ENCODE measurements at regions not wholly inside any gene's neighbourhood (a gene's known extent, or its start where the extent isn't known, plus 50 kb on each side); places are given as distances from the start of the nearest gene placed in this dataset.

- Histone ChIP-seq H3K79me2 (ENCODE audit: insufficient read depth, low read depth, low read length) (no peaks in the 10 kb centered on the region), H3K27ac (ENCODE audit: low read depth, low read length, poor library complexity, severe bottlenecking) (no peak overlapping the region), H4K20me1 (ENCODE audit: insufficient read depth, low read length) (no peaks in the 10 kb centered on the region), H3K9me2 (ENCODE audit: insufficient read depth, low read length) (no peaks in the 10 kb centered on the region), H2AFZ (ENCODE audit: low read length) (no peak overlapping the region), H3K4me3 (ENCODE audit: low read depth, low read length, poor library complexity, severe bottlenecking) (no peak overlapping the region), H3K9me3 (ENCODE audit: low read length) (no peaks in the 10 kb centered on the region; the same call in 1 of the 2 replicates), H3K36me3 (ENCODE audit: insufficient read depth, low read length) (no peaks in the 10 kb centered on the region), H3K4me2 (ENCODE audit: low read length) (no peak overlapping the region), H3K4me1 (ENCODE audit: insufficient read depth, low read length, poor library complexity, severe bottlenecking) (peaks cover 31% of the 10 kb centered on the region)
- DNase-seq (ENCODE audit: low spot score), result no peak
- ChIA-PET CTCF (ENCODE audit: unreplicated experiment) (no interaction called here), POLR2A (no interaction called here)
- BruUV-seq (replicated peaks), result no TSS peak
- intact Hi-C loops (cut with micrococcal nuclease; ENCODE audit: unreplicated experiment), result no loop called here
- no peak for TF ChIP-seq EZH2phosphoT487 (IDR thresholded peaks at IDR 0.05; ENCODE audit: borderline replicate concordance, low read depth, low read length)
- no peak for TF ChIP-seq CTCF (conservative IDR thresholded peaks at IDR 0.05; ENCODE audit: low read length)
These were observed 60.8 kb upstream of the CLDN14 start for GRCh38 chr21:36540700-36541099.

DNA sequence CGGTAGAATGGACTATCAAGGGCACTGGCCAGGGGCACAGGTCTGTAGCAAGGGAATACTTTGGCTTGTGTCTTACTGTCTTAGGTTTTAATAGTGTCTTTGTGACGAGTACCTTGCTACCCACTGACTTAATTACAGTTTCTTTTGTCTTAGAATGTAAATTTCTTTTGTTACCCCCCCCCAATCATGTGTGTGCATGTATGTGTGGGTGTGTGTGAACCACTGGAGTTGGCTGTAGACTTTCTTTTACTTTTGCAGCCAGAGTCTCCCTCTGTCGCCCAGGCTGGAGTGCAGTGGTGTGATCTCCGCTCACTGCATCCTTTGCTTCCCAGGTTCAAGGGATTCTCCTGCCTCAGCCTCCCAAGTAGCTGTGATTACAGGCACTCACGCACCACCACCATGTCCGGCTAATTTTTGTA, 61.8 kb upstream of the CLDN14 start:
- TF ChIP-seq CTCF (conservative IDR thresholded peaks at IDR 0.05; ENCODE audit: low read length), result no peak
- no peak for TF ChIP-seq EZH2phosphoT487 (IDR thresholded peaks at IDR 0.05; ENCODE audit: borderline replicate concordance, low read depth, low read length)
- no peak overlapping the region for H2AFZ ChIP-seq (ENCODE audit: low read length)
- no peak overlapping the region for H3K4me3 ChIP-seq (ENCODE audit: low read depth, low read length, poor library complexity, severe bottlenecking)
- no peaks in the 10 kb centered on the region for H3K9me2 ChIP-seq (ENCODE audit: insufficient read depth, low read length)
- peaks cover 25% of the 10 kb centered on the region for H3K4me1 ChIP-seq (ENCODE audit: insufficient read depth, low read length, poor library complexity, severe bottlenecking)
- no peaks in the 10 kb centered on the region for H4K20me1 ChIP-seq (ENCODE audit: insufficient read depth, low read length)
- H3K9me3 ChIP-seq (ENCODE audit: low read length), result no peaks in the 10 kb centered on the region; the same call in 1 of the 2 replicates
- ChIA-PET CTCF (ENCODE audit: unreplicated experiment) (no interaction called here), POLR2A (no interaction called here)
- no peak overlapping the region for H3K4me2 ChIP-seq (ENCODE audit: low read length)
- H3K36me3 ChIP-seq (ENCODE audit: insufficient read depth, low read length), result no peaks in the 10 kb centered on the region
- no TSS peak for BruUV-seq (replicated peaks)
- DNase-seq (ENCODE audit: low spot score), result no peak
- H3K79me2 ChIP-seq (ENCODE audit: insufficient read depth, low read depth, low read length), result no peaks in the 10 kb centered on the region
- intact Hi-C loops (cut with micrococcal nuclease; ENCODE audit: unreplicated experiment), result loop anchor here (1.0 kb wide), 1 partner anchor 37 kb away; no protein-coding TSS in a partner anchor
- H3K27ac ChIP-seq (ENCODE audit: low read depth, low read length, poor library complexity, severe bottlenecking), result no peak overlapping the region

DNA sequence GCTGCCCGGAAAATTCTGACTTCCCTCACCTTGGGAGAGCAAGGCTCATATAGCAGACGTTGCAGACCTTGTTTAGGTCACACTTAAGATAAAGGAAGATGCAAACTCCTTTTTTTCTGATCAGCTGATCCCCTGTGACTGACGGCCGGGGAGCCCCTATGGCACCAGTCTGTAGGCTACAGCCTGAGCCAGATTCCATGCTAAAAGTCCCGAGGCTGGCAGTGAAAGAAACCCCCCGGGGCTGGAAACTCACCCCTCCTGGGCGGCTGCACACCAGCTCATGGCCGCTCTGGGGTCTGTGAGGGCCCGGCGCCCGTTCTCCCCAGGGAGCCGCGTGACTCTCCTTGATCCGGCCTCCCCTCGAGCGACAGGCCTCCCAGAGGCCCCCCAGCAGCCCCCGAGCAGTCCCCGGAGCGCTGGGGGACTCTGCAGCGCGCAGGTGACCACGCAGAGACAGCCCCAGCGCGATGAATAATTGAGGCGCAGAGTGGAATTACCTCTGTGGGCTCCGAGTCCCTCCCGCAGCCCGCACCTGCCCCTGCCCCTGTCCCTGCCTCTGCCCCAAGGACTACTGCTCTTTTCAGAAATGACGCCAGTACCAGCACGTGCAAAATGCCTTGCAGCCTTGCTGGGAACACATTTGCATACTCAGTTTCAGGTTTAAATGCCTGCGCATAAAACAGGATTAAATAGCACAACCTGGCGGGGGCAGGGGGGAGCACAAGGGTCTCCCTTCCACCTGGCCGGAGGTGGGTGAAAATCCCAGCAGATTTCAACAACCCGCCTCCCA, 62.6 kb upstream of the CLDN14 start:
- peak overlapping the region; percentile 17 for H3K4me3 ChIP-seq (ENCODE audit: low read depth, low read length, poor library complexity, severe bottlenecking)
- peak; percentile 73 for TF ChIP-seq CTCF (conservative IDR thresholded peaks at IDR 0.05; ENCODE audit: low read length)
- TF ChIP-seq EZH2phosphoT487 (IDR thresholded peaks at IDR 0.05; ENCODE audit: borderline replicate concordance, low read depth, low read length), result no peak
- CTCF ChIA-PET (ENCODE audit: unreplicated experiment), result no interaction called here
- H3K4me2 ChIP-seq (ENCODE audit: low read length), result peak overlapping the region; percentile 56
- peak overlapping the region; percentile 79 for H2AFZ ChIP-seq (ENCODE audit: low read length)
- no peaks in the 10 kb centered on the region for H3K9me3 ChIP-seq (ENCODE audit: low read length)
- no peaks in the 10 kb centered on the region for H3K79me2 ChIP-seq (ENCODE audit: insufficient read depth, low read depth, low read length)
- intact Hi-C loops (cut with micrococcal nuclease; ENCODE audit: unreplicated experiment), result loop anchor here (1.0 kb wide), 1 partner anchor 38 kb away; no protein-coding TSS in a partner anchor
- no peaks in the 10 kb centered on the region for H3K9me2 ChIP-seq (ENCODE audit: insufficient read depth, low read length)
- POLR2A ChIA-PET, result no interaction called here
- H3K27ac ChIP-seq (ENCODE audit: low read depth, low read length, poor library complexity, severe bottlenecking), result no peak overlapping the region
- peak; percentile 80 for DNase-seq (ENCODE audit: low spot score)
- no TSS peak for BruUV-seq (replicated peaks)
- H3K4me1 ChIP-seq (ENCODE audit: insufficient read depth, low read length, poor library complexity, severe bottlenecking), result peaks cover 20% of the 10 kb centered on the region
- H4K20me1 ChIP-seq (ENCODE audit: insufficient read depth, low read length), result no peaks in the 10 kb centered on the region
- H3K36me3 ChIP-seq (ENCODE audit: insufficient read depth, low read length), result no peaks in the 10 kb centered on the region

Measured in OCI-LY7 (cell line).